T-helper 2 cell treated with Interferon-gamma antibody and Interleukin-4, amounts not matched to agents 5 μg/mL and 100 μg/mL, for 36 hours (primary cell): ENCODE measurements at regions not wholly inside any gene's neighbourhood (a gene's known extent, or its start where the extent isn't known, plus 50 kb on each side); places are given as distances from the start of the nearest gene placed in this dataset.

ENCODE experiments used
- DNase-seq: peaks from one replicate; pipeline ENCODE4 v3.0.0; 2021; ENCODE audit warnings: low spot score
- H3K27ac Mint-ChIP-seq: one replicate; pipeline ENCODE4 v1.8.0; 2021; ENCODE audit warnings: mild to moderate bottlenecking, mixed read lengths
- H3K27me3 Mint-ChIP-seq: one replicate; pipeline ENCODE4 v1.8.0; 2021; ENCODE audit warnings: low read depth, mixed read lengths
- H3K36me3 Mint-ChIP-seq: one replicate; pipeline ENCODE4 v1.8.0; 2021; ENCODE audit warnings: low read depth, mixed read lengths
- H3K4me1 Mint-ChIP-seq: one replicate; pipeline ENCODE4 v1.8.0; 2021; ENCODE audit warnings: low read depth, mixed read lengths
- H3K4me3 Mint-ChIP-seq: one replicate; pipeline ENCODE4 v1.8.0; 2022; ENCODE audit warnings: mild to moderate bottlenecking, moderate library complexity, mixed read lengths
- H3K9me3 Mint-ChIP-seq: one replicate; pipeline ENCODE4 v1.8.0; 2021; ENCODE audit warnings: mixed read lengths

- DNase-seq, result no peak
- Mint-ChIP-seq H3K27me3 (peaks cover 3% of the 10 kb centered on the region), H3K9me3 (no peaks in the 10 kb centered on the region), H3K4me1 (no peaks in the 10 kb centered on the region), H3K36me3 (no peaks in the 10 kb centered on the region), H3K4me3 (no peak overlapping the region), H3K27ac (no peak overlapping the region)
Measured at GRCh38 chr13:109880371-109881346, 94.3 kb upstream of the IRS2 start.

GRCh38 chr13:109879338-109879737, 93.0 kb upstream of the IRS2 start:
- Mint-ChIP-seq H3K27me3 (peaks cover 4% of the 10 kb centered on the region), H3K36me3 (no peaks in the 10 kb centered on the region)

DNA sequence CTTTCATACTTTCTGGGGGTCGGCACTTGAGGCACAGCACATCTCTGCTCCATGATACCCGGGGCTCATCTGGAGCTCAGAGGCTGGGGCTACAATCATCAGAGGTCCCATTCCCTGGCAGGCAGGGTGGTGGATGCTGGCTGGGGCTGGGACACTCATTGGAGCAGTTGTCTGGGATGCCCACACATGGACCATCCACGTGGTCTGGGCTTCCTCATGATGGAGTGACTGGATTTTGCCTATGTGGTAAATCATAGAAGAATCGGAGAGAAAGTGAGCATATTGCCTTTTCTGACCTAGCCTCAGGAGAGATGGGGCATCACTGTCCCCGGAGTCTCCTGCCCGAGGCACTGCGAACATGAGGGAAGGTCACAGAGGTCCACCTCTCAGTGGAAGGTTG, 91.4 kb upstream of the IRS2 start:
- H3K27ac Mint-ChIP-seq, result no peak overlapping the region
- H3K9me3 Mint-ChIP-seq, result no peaks in the 10 kb centered on the region
- H3K36me3 Mint-ChIP-seq, result no peaks in the 10 kb centered on the region
- H3K4me3 Mint-ChIP-seq, result no peak overlapping the region
- peaks cover 4% of the 10 kb centered on the region for H3K27me3 Mint-ChIP-seq
- DNase-seq, result no peak
- H3K4me1 Mint-ChIP-seq, result peaks cover 5% of the 10 kb centered on the region

More at GRCh38 chr13:109879338-109879737, 93.0 kb upstream of the IRS2 start:
- H3K4me3 Mint-ChIP-seq, result no peak overlapping the region
- no peak overlapping the region for H3K27ac Mint-ChIP-seq
- DNase-seq, result no peak
- no peaks in the 10 kb centered on the region for H3K9me3 Mint-ChIP-seq
- H3K4me1 Mint-ChIP-seq, result peaks cover 5% of the 10 kb centered on the region

DNA sequence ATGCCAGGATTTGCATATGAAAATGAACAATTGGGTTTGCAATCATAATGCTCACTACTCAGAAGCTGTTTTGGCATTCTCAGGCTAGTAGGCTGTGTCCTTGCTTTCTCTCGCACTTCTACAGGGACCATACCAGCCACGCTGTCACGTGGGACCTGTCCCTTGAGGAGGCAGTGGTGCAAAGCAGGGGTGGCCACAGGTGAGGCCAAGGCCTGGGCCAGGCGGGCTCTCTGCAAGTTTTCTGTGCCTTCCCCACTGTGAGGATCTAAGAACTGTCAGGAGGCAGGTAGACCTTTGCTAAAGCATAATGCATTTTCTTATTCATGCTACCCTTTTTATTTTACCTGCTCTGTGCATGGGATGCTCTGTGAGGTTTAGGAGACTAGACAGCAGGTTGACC, 89.4 kb upstream of the IRS2 start:
- DNase-seq, result no peak
- Mint-ChIP-seq H3K9me3 (no peaks in the 10 kb centered on the region), H3K27me3 (peaks cover 6% of the 10 kb centered on the region), H3K4me1 (peaks cover 5% of the 10 kb centered on the region), H3K27ac (no peak overlapping the region), H3K4me3 (no peak overlapping the region), H3K36me3 (no peaks in the 10 kb centered on the region)

- H3K36me3 Mint-ChIP-seq, result no peaks in the 10 kb centered on the region
- no peaks in the 10 kb centered on the region for H3K9me3 Mint-ChIP-seq
- H3K4me3 Mint-ChIP-seq, result no peak overlapping the region
- DNase-seq, result no peak
- peaks cover 5% of the 10 kb centered on the region for H3K4me1 Mint-ChIP-seq
- peaks cover 10% of the 10 kb centered on the region for H3K27me3 Mint-ChIP-seq
- no peak overlapping the region for H3K27ac Mint-ChIP-seq
Measured at GRCh38 chr13:109874484-109875454, 88.4 kb upstream of the IRS2 start.

DNA sequence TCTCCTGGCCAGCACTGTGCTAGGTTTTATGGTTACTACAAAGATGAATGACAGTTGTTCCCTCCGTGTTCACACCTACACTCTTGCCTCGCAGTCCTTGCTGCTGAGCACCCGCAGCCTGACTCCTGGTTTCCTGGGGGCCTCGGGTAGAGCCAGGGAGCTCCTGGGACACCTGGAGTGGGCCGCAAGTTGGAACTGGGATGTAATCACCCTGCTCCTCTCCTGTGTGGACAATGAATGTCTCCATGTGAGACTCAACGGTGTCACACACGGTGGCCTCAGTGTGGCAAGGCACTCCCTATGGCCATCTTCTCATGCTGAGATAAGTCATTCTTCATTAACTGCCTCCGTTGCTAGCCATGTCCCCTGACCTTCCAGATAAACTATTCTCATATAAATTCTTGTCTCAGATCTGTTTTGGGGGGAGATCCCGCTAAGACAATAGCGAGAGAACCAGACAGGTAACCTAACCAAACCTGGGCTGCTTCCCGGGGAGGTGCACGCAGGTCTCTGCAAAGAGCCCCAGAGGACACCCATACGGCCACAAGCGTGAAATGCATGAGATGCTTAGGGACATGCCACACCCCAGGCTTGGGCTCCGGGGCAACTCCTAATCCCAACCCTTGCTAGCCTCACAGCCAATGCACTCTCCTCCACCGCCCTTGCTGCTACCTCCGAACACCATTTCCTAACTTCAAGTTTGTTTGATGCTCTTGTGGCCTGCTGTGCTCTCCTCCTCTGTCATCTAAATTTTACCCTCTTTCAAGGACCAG, 87.2 kb upstream of the IRS2 start:
- Mint-ChIP-seq H3K27me3 (peaks cover 14% of the 10 kb centered on the region), H3K27ac (no peak overlapping the region), H3K4me1 (peaks cover 6% of the 10 kb centered on the region), H3K36me3 (no peaks in the 10 kb centered on the region), H3K9me3 (no peaks in the 10 kb centered on the region), H3K4me3 (no peak overlapping the region)
- no peak for DNase-seq

GRCh38 chr13:109872864-109873263, 86.5 kb upstream of the IRS2 start:
- Mint-ChIP-seq H3K27ac (no peak overlapping the region), H3K4me3 (no peak overlapping the region), H3K27me3 (peaks cover 18% of the 10 kb centered on the region), H3K9me3 (no peaks in the 10 kb centered on the region), H3K36me3 (no peaks in the 10 kb centered on the region), H3K4me1 (peaks cover 6% of the 10 kb centered on the region)
- no peak for DNase-seq

GRCh38 chr13:109870696-109871370, 84.5 kb upstream of the IRS2 start:
- H3K4me3 Mint-ChIP-seq, result no peak overlapping the region
- peaks cover 6% of the 10 kb centered on the region for H3K4me1 Mint-ChIP-seq
- H3K27ac Mint-ChIP-seq, result no peak overlapping the region
- no peak for DNase-seq
- H3K9me3 Mint-ChIP-seq, result no peaks in the 10 kb centered on the region
- no peaks in the 10 kb centered on the region for H3K36me3 Mint-ChIP-seq
- H3K27me3 Mint-ChIP-seq, result peaks cover 28% of the 10 kb centered on the region

GRCh38 chr13:109870274-109870673, 83.9 kb upstream of the IRS2 start:
- Mint-ChIP-seq H3K4me3 (no peak overlapping the region), H3K27me3 (peaks cover 27% of the 10 kb centered on the region), H3K4me1 (peaks cover 6% of the 10 kb centered on the region), H3K9me3 (no peaks in the 10 kb centered on the region), H3K36me3 (no peaks in the 10 kb centered on the region), H3K27ac (no peak overlapping the region)
- no peak for DNase-seq

DNA sequence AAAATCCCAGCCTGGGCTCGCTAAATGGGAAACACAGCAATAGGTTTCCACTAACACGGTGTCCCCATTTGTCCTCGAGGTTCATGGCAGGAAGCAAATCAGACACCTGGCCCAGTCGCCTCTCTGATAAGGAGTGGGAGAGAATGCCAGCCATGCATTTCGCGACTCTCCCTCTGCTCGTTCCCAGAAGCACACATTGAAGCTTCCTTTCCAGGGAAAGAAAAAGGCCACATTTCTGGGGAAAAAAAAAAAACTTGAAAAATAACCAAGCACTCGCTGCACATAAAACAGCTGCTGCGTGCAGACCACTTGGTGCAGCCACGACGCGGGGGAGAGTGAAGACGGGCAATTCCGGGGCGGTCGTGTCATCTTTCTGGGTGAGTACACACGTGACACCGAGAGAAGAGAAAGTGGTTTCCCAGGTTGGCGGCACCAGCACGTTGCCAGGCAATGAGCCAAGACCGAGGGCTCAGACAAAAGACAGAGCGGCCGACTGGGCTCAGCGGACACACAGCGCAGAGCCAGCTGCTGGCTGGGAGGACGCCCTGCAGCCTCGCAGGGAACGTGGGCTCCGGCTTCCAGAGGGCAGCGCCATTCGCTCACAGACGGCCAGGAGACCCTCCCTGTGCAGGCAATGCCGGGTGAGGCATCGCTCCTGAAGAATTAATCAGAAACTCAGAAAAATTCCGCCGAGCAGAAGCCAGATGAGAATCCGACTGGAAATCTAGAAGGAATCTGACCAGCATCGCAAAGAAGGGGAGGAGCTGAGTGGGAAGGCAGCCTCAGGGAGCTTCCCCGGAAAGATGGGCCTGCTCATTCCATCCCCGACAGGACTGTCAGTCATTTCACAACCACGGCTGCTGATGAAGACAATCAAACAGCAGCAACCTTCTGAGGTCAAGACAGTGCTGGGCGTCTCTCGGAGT, 83.2 kb upstream of the IRS2 start:
- peak; percentile 10 for DNase-seq
- H3K4me3 Mint-ChIP-seq, result peak overlapping the region; percentile 59
- H3K4me1 Mint-ChIP-seq, result peaks cover 3% of the 10 kb centered on the region
- H3K9me3 Mint-ChIP-seq, result no peaks in the 10 kb centered on the region
- H3K27ac Mint-ChIP-seq, result no peak overlapping the region
- peaks cover 28% of the 10 kb centered on the region for H3K27me3 Mint-ChIP-seq
- no peaks in the 10 kb centered on the region for H3K36me3 Mint-ChIP-seq

GRCh38 chr13:109868578-109869311, 82.4 kb upstream of the IRS2 start:
- no peak for DNase-seq
- Mint-ChIP-seq H3K9me3 (no peaks in the 10 kb centered on the region), H3K4me1 (peaks cover 2% of the 10 kb centered on the region), H3K27me3 (peaks cover 28% of the 10 kb centered on the region), H3K27ac (no peak overlapping the region), H3K36me3 (no peaks in the 10 kb centered on the region), H3K4me3 (no peak overlapping the region)

DNA sequence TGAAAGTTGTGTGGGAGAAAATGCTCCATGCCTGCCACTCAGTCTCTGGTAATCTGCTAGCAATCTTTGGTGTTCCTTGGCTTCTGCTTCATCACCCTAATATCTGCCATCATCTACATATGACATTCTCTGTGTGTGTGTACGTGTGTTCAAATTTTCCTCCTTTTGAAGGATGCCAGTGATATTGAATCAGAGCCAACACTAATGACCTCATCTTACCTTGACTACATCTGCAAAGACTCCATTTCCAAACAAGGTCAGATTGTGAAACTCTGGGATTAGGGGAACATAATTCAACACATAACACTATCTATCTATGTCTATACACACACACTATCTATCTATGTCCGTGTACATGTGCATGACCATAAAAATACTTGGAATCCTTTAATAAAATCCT, 81.4 kb upstream of the IRS2 start:
- no peaks in the 10 kb centered on the region for H3K9me3 Mint-ChIP-seq
- H3K4me3 Mint-ChIP-seq, result no peak overlapping the region
- peaks cover 2% of the 10 kb centered on the region for H3K4me1 Mint-ChIP-seq
- H3K27me3 Mint-ChIP-seq, result peaks cover 36% of the 10 kb centered on the region
- H3K27ac Mint-ChIP-seq, result no peak overlapping the region
- DNase-seq, result no peak
- H3K36me3 Mint-ChIP-seq, result no peaks in the 10 kb centered on the region
